Uterus (tissue), 2 donors: ENCODE measurements at regions not wholly inside any gene's neighbourhood (a gene's known extent, or its start where the extent isn't known, plus 50 kb on each side); places are given as distances from the start of the nearest gene placed in this dataset.

Experiments
- POLR2A ChIP-seq, 2 donors: fragments of 450-650 bp; IDR thresholded peaks; one replicate each; pipeline ENCODE4 v1.6.1; 2016; ENCODE audit warnings: antibody characterized with exemption in 2 of 2, mild to moderate bottlenecking in 1 of 2, moderate library complexity in 1 of 2
- TF ChIP-seq, protein P1 (sequence below), 4 experiments: fragments of 200-600 bp in 2 of 4; fragments of 450-650 bp in 2 of 4; sonication (generic) in 2 of 4; IDR thresholded peaks; one replicate each; pipeline ENCODE4 v1.5.1; 2016 to 2019; ENCODE audit warnings: antibody characterized with exemption in 4 of 4, mild to moderate bottlenecking in 2 of 4, moderate library complexity in 1 of 4

GRCh38 chr3:30073040-30073439 is 533.4 kb upstream of the TGFBR2 start:
- no peak for TF ChIP-seq POLR2A (IDR thresholded peaks at IDR 0.05)
- TF ChIP-seq, protein P1, sequence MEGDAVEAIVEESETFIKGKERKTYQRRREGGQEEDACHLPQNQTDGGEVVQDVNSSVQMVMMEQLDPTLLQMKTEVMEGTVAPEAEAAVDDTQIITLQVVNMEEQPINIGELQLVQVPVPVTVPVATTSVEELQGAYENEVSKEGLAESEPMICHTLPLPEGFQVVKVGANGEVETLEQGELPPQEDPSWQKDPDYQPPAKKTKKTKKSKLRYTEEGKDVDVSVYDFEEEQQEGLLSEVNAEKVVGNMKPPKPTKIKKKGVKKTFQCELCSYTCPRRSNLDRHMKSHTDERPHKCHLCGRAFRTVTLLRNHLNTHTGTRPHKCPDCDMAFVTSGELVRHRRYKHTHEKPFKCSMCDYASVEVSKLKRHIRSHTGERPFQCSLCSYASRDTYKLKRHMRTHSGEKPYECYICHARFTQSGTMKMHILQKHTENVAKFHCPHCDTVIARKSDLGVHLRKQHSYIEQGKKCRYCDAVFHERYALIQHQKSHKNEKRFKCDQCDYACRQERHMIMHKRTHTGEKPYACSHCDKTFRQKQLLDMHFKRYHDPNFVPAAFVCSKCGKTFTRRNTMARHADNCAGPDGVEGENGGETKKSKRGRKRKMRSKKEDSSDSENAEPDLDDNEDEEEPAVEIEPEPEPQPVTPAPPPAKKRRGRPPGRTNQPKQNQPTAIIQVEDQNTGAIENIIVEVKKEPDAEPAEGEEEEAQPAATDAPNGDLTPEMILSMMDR (IDR thresholded peaks at IDR 0.05), result no peak
